ENCODE measurements at regions not wholly inside any gene's neighbourhood (a gene's known extent, or its start where the extent isn't known, plus 50 kb on each side); places are given as distances from the start of the nearest gene placed in this dataset.
"Not testable (repeated sequence)": the region's sequence is repeated elsewhere in the genome, so short reads cannot be mapped to it uniquely, and the experiment has no call there.

DNA sequence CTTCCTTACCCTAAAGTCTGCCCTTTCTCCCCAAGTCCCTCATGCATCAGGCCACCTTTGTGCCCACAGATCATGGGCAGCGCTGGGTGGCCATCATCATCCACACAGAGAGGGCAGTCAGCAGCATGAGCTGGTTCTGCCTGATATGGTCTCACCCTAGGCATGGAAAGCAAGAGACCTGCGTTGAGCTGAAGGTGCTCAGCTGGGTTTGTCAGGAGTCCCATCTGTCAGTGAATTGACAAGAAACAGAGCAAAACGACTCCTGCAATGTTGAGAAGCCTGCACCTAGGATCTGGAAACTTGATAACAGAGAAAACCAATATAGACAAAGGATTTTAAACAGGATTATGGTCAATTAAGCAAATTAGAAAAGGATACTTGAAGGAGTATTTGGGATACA, 242.7 kb upstream of the PRSS1 start:
- DNase-seq = no peak

DNA sequence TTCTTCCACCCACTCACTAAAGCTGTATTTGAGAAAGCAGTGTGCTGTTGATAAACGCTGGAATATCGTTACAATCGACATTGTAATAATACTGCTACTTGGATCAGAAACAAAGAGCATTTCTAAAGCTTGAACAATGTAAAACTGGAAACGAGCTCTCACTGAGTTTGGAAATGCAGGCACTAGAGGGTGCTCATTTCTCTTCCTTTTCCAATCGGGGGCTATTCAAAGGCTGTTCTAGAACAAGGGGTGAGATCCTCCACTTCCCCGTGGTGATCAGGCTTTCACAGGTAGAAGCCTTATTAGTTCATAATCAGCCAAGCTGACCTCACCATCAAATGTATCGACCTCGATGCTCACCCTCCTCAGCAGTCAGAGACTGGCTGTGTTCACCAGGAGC, 245.3 kb upstream of the PRSS1 start:
- not testable (repeated sequence) for DNase-seq

DNA sequence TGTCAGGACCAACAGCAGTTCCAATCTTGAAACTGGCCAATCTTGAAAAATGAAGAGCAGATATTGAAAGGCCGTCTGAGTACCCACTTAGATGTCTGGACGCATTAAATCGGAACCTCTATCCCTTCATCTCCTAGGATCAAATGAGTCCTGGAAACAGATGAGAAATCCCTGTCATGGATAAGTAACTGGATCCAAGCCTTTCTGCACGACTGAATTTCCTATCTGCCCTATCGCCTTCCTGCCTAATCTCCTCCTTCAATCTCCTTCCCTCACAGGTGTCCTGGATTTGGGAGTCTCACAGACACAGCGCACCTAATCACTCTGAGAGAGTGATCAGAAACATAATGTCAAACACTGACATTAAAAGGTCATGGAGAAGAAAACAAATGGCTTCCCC, 245.2 kb upstream of the PRSS58 start:
- no peak for DNase-seq

DNA sequence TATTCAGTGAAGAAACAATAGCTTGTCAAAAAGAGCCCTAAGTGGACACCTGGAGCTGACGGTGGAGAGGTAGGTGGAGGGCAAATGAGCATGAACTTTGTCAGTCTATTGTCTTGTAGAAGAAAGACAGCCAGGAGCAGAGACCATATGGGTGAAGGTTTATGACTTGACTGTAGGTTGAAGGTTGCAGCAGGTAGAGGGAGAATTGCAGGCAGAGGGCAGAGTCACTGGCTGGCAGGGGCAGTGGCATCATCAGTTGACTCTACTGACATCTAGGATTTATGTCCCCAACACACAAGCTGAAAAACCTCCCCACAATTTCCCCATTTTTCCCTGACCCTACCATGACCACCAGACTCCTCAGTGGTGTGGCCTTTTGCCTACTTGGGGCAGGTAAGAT, 243.6 kb upstream of the PRSS58 start:
- no peak for DNase-seq

DNA sequence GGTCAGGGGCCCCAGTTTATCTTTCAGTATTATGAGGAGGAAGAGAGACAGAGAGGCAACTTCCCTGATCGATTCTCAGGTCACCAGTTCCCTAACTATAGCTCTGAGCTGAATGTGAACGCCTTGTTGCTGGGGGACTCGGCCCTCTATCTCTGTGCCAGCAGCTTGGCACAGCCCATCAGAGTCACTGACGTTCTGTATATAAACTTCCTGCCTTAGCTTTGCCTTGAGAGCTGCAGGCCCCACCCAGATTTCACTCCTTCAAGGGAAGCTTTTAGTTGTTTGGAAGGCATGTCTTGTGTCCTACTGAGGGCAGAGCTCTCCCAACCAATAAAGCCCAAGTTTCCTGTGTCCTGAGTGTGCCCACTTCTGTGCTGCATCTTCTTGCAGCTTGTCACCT, 242.5 kb upstream of the PRSS58 start:
- no peak for DNase-seq

DNA sequence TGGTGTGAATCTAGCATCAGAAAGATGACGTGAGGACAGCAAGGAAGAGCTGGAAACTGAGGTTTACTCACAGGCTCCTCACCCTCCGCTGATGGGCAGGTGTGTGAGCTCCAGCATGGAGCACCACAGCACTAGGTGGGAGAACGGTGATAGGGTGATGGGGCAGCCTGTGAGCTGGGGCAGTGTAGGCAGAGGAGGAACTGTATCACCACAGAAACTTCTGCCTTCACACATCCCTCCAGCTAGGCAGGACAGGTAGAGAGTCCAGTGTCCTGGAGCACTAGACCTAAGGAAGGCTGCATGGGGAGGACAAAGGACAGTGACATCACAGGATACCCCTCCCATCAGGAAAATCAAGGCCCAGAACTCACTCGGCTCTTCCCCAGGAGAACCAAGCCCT, 241.8 kb upstream of the PRSS58 start:
- DNase-seq = no peak

DNA sequence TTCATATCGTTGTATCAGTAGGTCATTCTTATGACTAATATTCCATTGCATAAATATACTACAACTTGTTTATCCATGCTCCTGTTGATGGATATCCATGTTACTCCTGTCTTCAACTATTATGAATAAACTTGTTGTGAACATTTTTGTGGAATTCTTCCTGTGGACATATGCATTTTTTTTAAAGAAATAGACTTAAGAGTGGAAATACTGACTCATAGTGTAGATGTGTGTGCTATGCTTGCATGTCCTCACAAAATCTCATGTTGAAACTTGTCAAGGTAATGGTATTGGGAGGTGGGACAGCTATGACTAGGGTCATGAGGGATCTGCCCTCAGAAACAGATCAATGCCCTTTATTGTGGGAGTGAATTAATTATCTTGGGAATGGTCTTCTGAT, 240.5 kb upstream of the PRSS58 start:
- no peak for DNase-seq

DNA sequence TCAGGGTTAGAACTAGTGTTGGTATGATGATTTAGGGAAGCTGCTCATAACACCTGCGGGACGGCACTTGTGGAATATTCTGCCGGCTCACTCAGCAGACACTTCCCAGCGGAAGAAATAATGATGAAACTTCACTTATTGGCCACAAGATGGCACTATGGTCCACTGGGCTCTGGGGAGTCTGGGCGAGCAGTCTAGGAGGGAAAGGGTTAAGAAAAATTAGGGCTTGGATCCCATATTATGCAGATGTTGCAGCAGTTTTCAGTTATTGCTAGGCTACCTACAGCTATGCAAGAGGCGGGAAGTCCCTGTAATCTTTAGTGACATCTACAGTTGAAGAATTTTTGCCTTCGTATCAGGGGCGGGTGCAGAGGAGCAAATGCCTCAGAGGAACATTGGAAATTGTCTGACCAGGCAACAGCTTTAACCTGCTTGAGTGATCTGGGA, 238.7 kb upstream of the PRSS58 start:
- DNase-seq = peak in 5 of 51 donors; percentile 3 to 50 (median 10)

DNA sequence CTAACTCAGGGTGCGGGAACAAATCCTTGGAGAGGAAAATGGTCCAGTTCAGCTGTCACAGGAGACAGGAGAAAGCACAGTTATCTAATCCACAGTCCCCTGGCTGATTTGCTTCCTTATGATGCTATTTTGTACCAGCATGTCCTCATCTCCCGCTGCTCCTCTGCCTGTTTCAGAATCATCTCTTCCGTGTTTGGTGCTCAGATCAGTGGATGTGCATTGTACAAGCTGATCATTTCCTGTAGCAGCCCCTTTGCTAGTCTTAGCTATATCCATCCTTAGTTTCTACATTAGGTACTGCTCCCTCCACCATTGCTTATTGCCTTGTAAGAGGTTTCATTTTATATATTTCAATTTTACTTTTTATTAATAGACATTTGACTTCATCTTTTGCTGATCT, 238.0 kb upstream of the PRSS58 start:
- not testable (repeated sequence) for DNase-seq

DNA sequence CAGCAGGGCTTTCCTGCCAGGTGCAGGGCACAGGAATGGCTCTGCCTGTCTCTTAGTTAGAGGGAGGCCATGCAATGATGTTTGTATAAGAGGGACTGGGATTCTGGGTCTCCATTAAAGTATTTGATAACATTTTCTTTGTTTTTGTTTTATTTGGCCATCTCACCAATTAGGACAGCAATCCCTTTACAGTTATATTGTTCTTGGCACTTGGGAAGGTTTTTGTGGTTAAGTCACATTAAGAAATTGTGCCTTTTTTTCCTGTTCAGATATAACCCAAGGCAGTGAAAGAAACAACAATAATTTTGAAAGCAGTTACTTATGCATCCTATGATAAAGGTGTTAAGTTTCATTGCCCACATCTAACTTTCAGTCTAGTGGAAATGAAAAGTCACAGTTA, 237.4 kb upstream of the PRSS58 start:
- not testable (repeated sequence) for DNase-seq

DNA sequence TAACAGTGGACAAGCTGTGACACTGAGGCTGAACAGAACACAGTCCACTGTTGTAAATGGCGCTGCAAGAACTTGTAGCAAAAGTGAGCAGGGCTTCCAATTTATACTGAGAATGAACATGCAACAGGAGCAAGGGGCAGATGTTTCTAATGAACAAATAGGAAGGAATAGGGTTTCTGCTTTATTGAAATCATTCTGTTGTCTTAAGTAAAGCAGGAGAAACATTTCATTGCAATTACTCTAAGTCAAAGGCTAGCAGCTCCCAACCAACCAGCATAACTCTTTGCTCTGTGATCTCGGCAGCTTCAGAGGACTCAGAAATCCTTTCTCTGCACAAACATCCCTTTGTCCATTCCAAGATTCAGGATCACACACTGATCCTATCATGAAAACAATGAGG, 236.2 kb upstream of the PRSS58 start:
- no peak for DNase-seq

DNA sequence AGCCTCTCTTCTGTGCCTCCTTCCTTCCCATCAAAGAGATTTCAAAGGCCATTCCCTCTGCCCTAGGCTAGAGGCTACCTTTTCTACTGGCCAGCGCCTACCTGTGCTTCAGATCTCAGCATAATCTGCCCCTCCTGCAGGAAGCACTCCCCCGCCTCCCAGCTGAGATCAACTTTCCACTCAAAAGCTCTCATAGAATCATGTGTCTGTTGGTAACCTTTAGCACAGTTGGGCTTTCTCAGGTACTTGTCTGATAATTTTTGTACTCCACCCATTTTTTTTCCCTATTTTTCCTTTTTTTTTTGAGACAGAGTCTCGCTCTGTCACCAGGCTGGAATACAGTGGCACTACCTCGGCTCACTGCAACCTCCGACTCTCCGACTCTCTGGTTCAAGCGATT, 231.0 kb upstream of the PRSS58 start:
- DNase-seq = no peak

DNA sequence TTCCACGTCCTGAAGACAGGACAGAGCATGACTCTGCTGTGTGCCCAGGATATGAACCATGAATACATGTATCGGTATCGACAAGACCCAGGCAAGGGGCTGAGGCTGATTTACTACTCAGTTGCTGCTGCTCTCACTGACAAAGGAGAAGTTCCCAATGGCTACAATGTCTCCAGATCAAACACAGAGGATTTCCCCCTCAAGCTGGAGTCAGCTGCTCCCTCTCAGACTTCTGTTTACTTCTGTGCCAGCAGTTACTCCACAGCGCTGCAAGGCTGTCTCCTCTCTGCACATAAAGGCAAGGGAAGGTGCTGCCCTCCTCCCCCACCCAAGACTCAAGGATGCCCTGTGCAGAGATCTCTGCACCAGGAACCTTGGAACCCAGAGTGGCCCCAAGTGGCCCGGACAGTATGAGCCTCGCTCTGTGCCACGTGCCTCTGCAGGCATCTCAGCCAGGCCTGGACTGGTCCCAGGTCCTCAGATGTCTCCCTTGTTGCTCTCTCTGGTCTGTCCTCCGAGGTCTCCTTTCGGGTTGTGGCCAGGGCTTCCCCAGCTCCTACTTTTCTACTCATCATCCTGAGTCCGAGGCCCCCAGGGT, 230.3 kb upstream of the PRSS58 start:
- no peak for DNase-seq

DNA sequence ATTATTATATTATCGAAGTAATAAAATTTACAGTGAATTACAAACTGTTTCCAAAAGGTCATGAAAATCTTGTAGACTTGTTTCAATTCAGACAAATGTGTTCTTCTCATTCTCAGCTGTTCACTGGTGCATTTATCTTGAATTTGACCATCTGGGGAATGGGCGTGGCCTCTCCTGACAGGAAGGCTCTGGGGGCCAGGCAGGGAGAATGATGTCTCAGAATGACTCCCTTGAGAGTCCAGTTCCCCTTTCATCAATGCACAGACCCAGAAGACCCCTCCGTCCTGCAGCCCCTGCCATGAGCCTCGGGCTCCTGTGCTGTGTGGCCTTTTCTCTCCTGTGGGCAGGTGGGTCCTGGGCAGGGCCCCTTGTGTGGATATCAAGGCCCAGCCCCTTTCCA, 229.7 kb upstream of the PRSS58 start:
- DNase-seq = not testable (repeated sequence)

DNA sequence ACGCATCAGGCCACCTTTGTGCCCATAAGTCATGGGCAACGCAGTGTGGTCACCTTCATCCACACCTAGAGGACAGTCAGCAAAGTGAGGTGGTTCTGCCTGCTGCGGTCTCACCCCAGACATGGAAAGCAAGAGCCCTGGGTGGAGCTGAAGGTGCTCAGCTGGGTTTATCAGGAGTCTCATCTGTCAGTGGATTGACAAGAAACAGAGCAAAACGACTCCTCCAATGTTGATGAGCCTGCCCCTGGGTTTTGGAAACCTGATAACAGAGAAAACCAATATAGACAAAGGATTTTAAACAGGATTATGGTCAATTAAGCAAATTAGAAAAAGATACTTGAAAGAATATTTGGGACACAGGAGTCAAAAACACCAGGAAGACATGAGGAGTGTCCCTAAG, 229.3 kb upstream of the PRSS58 start:
- DNase-seq = no peak

DNA sequence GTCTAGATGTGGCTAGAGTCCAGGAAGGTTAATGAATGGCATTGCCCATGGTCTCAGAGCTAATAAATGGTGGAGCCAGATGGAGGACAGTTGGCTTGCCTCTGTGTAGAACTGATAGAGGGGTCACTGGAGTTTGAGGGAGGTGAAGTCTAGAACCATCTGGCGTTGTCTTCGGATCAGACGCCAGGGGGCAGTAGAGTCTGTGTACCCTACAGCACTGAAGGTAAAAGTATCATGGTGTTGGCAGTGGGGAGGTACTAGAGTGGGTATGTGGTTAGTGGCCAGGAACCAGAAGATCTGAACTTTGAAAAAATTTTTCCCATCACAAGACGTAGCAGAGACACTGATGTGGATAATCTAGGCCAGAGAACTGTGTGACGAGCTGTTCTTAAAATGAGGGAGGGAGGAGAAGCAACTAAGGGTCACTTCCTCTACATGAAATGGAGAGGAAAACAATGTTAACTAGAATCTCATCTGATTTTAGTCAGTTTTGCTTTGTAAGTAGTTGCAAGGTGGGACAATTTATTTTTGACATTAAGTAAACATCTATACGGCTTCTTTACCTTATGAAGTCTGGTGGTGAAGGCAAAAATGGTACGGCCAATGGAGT, 227.9 kb upstream of the PRSS58 start:
- DNase-seq = peak in 4 of 51 donors; percentile 5 to 31 (median 12)

DNA sequence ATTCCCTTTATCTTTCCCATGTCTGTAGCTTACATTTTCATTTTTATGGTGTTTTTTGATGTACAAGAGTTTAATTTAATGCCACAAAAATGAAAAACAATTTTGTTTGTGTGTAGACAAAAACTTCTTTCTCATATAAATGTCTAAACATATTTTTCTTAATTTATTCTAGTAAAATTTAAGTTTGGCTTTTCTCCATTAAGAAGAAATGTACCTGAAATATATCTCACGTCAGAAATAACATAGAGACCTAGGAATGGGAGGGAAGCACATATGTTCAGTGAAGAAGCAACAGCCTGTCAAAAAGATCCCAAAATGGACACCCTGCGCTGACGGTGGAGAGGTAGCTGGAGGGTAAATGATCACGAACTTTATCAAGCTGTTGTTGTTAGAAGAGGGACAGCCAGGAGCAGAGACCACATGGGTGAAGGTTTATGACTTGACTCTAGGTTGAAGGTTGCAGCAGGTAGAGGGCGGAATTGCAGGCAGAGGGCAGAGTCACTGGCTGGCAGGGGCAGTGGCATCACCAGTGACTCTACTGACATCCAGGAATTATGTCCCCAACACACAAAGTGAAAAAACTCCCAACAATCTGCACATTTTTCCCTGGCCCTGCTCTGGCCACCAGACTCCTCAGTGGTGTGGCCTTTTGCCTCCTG, 225.9 kb upstream of the PRSS58 start:
- DNase-seq = no peak

DNA sequence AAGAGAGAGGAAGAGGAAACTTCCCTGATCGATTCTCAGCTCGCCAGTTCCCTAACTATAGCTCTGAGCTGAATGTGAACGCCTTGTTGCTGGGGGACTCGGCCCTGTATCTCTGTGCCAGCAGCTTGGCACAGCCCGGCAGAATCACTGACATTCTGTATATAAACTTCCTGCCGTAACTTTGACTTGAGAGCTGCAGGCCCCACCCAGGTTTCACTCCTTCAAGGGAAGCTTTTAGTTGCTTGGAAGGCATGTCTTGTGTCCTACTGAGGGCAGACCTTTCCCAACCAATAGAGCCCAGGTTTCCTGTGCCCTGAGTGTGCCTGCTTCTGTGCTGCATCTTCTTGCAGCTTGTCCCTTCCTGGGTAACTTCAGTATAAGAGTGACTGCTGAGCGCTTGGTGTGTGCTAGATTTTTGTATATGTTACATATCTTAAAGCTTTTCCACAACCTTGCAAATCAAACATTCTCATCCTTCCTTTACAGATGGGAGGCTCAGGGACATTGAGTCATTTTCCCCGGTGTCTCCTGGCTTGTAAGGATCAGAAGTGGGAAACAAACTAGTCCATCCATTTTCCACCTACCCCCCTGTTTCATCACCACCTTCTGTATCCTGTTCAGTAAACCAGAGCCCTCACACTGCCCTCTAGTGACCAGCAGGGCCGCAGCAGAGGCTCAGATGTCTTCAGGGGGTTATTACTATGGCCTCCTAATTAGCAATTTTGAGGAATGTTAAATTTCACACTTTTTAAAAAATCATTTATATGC, 225.2 kb upstream of the PRSS58 start:
- peak in 30 of 51 donors; percentile 3 to 70 (median 30) for DNase-seq

DNA sequence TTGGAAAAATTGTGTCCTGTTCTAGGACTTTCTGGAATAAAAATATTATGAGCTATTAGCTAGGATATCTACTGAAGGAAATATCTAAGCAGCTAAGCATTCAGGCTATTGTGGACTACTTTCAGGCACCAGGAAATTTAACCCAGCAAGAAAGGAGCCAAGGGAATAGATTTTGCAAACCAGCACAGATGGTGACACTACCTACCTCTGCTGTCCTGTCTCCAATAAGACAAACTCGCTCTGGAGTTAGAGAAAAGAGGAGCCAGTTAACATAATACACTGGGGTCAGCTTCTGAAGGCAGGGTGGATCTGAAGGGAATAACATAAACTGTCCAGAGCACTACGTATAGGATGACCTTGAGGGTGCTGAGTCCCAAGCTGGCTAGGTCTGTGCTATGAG, 223.7 kb upstream of the PRSS58 start:
- peak in 1 of 51 donors; percentile 6 for DNase-seq

DNA sequence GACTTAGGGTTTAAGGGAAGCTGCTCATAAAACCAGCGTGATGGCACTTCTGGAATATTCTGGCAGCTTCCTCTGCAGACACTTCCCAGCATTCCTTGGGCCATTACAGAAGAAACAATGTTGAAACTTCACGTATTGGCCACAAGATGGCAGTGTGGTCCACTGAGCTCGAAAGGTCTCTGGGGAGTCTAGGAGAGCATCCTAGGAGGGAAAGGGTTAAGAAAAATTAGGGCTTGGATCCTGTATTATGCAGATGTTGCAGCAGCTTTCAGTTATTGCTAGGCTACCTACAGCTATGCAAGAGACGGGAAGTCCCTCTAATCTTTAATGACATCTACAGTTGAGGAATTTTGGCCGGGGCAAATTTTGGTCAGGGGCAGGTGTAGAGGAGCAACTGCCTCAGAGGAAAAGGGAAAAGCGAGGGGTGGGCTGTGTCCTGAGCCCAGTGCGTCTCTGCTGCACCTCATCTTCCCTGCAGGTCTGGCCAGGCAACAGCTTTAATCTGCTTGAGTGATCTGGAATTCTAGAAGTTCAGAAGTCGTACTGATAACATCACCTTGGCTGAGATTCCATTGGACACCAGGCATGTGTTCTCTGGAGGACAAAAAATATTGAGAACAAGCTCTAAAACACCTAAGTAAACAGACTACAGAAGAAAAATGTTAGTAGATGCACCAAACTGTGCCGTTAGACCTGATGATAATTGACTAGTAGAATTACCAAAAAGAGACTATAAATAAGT, 220.8 kb upstream of the PRSS58 start:
- DNase-seq = peak in 14 of 51 donors; percentile 6 to 63 (median 20)

DNA sequence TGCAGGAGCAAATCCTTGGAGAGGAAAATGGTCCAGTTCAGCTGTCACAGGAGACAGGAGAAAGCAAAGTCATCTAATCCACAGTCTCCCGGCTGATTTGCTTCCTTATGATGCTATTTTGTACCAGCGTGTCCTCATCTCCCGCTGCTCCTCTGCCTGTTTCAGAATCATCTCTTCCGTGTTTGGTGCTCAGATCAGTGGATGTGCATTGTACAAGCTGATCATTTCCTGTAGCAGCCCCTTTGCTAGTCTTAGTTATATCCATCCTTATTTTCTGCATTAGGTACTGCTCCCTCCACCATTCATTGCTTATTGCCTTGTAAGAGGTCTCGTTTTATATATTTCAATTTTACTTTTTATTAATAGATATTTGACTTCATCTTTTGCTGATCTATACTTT, 219.9 kb upstream of the PRSS58 start:
- DNase-seq = not testable (repeated sequence)

Measured in hypothalamus (tissue), 51 donors.